GM10266 (cell line): ENCODE measurements at regions not wholly inside any gene's neighbourhood (a gene's known extent, or its start where the extent isn't known, plus 50 kb on each side); places are given as distances from the start of the nearest gene placed in this dataset.
"Not testable (repeated sequence)": the region's sequence is repeated elsewhere in the genome, so short reads cannot be mapped to it uniquely, and the experiment has no call there.

Source experiments
- DNase-seq: peaks from one replicate; pipeline ENCODE4 v3.0.0; 2012; ENCODE audit errors: extremely low spot score
- CTCF ChIP-seq: IDR thresholded peaks from 2 replicates; pipeline ENCODE4 v1.5.1; 2012; ENCODE audit warnings: mild to moderate bottlenecking, low read depth; ENCODE audit not compliant: control insufficient read depth, insufficient read depth; ENCODE audit errors: missing control alignments

GRCh38 chr11:112532506-112532905 is 271.8 kb upstream of the PLET1 start:
- TF ChIP-seq CTCF = no peak

GRCh38 chr11:112533682-112534081 is 273.0 kb upstream of the PLET1 start:
- no peak for TF ChIP-seq CTCF
- DNase-seq = no peak

More at GRCh38 chr11:112532506-112532905, 271.8 kb upstream of the PLET1 start:
- DNase-seq = no peak

GRCh38 chr11:112534208-112534607 is 273.5 kb upstream of the PLET1 start:
- DNase-seq = no peak
- no peak for TF ChIP-seq CTCF

- no peak for TF ChIP-seq CTCF
- DNase-seq = no peak
Observed at GRCh38 chr11:112537026-112537425, 276.4 kb upstream of the PLET1 start.

- no peak for TF ChIP-seq CTCF
- DNase-seq = no peak
Observed at GRCh38 chr11:112537846-112538330, 277.2 kb upstream of the PLET1 start.

GRCh38 chr11:112538534-112539280 is 278.0 kb upstream of the PLET1 start:
- no peak for DNase-seq
- TF ChIP-seq CTCF = no peak

- DNase-seq = not testable (repeated sequence)
Observed at GRCh38 chr11:112539281-112539555, 278.6 kb upstream of the PLET1 start.

- DNase-seq = no peak
- no peak for TF ChIP-seq CTCF
Observed at GRCh38 chr11:112539741-112540140, 279.1 kb upstream of the PLET1 start.
